GM18907 (cell line): ENCODE measurements at regions not wholly inside any gene's neighbourhood (a gene's known extent, or its start where the extent isn't known, plus 50 kb on each side); places are given as distances from the start of the nearest gene placed in this dataset.
A peak's percentile ranks its signal among the peaks of the same experiment; 100 is the strongest.

Source experiments
- ATAC-seq: cut with Tn5 transposase; IDR thresholded peaks from one replicate; pipeline ENCODE4 v1.9.1; 2021; ENCODE audit warnings: mild to moderate bottlenecking, moderate library complexity; ENCODE audit not compliant: unreplicated experiment

- ATAC-seq, result peak; percentile 65
These were observed 629.6 kb upstream of the FANCL start for GRCh38 chr2:58870704-58871103.

- ATAC-seq, result no peak
These were observed 625.8 kb upstream of the FANCL start for GRCh38 chr2:58866946-58867345.

GRCh38 chr2:58866527-58866926, 625.4 kb upstream of the FANCL start:
- ATAC-seq, result no peak

DNA sequence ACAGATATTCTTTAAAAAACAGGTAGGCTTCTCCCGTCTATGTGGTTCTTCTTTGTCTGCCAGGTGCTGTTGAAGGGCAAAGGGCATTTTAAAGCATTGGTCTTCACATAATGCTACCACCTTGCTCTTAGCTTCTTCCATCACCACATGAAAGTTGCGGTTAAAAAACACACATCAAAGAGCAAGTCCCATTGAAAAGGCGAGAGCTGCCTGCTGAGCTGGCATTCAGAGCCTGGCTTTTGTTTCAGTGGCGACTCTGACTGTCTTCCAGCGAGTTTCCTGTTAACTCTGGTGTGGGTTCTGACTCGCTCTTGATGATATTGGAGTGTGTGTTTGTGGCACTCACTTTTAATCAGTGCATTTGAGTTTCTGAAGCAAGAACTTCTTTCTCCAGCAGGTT, 624.9 kb upstream of the FANCL start:
- ATAC-seq, result no peak

DNA sequence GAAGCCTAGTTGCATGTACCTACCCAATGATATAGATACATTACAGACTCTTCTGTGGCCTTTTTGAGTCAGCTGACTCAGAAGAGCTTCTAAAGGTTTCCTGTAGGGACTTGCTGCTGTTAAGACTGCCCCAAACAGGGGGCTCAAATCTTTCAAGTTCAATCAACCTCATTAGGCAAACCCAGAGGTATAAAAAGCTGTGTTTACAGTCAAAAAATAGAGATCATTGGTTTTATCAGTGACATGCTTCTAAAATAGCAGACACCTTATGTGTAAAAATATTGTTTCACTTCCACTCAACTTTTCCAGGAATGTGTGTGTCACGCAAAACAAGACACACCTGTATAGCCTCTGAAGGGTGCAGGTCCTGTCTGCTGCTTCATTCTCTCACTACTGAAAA, 624.3 kb upstream of the FANCL start:
- ATAC-seq, result peak; percentile 41

DNA sequence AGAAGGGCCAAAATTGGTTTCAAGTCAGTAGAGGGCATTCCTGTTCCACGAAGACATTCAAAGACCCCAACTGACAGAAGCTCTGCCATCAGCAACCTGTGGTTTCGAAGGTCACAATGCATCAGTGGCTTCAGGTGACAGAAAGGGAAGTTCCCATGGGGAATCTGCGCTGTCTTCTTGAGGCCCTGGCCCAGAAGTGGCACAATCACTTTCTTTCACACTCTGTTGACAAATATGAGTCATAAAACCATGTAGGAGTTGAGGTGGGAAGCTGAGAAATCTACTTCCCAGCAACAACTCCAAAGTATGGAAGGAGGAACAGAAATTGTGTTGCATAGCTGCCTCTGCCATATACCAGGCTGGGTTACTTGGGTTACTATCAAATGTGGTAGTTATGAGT, 621.1 kb upstream of the FANCL start:
- peak; percentile 62 for ATAC-seq

DNA sequence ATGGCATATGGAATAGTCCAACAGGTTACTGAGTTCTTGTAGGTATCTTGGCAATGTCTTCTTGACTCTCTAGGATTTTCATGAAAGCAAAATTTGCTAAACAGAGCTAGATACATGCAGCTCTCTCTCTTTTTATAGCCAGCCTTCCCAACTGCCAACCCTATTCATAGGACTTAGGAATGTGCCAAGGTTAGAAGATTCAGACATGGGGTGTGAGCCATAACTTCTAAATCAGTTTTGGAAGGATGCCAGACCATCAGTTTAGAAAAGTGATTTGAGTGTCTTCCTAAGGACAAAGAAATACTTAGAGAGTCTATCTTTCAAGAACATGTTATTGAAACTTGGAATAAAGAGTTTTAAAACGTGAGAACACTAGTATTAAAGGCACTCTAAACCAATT, 619.5 kb upstream of the FANCL start:
- ATAC-seq, result no peak

DNA sequence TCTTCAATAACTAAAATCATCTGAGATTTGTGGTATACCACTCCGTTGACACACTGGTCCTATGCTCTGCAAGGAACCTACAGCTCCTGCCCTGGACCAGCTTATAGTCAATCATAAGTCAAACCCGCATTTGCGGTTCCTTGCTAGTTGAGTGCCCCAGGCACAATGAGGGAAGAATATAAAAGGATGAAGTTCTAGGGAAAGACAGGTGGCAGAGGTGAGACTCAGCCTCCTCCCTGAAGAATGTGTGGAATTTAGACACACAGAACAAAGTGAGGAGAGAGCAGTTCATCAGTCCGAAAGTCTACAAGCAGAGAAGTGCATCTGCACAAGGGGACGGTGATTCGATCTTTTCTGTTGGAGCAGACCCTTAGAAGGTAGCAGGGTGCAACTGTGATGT, 615.0 kb upstream of the FANCL start:
- no peak for ATAC-seq

GRCh38 chr2:58853420-58853819, 612.3 kb upstream of the FANCL start:
- no peak for ATAC-seq

GRCh38 chr2:58852905-58853304, 611.8 kb upstream of the FANCL start:
- ATAC-seq, result no peak

- no peak for ATAC-seq
These were observed 611.1 kb upstream of the FANCL start for GRCh38 chr2:58852243-58852642.

DNA sequence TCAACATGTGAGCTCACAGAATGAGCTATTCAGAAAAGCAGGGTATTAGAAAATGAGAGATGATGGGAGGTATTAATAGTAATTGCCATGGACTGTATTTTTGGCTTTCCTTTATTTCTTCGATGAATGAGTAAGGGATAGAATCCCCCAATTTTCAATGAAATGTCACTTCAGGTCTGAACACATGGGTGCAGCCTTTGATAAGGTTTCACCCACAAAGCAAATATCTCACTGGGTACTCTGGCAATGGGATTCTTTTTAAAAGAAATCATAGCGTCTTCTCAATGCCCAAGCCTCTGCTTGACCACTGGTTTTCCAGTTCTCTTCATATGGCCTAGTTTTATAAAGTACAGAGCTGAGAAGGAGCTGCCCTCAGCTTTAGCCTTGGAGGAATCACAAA, 610.5 kb upstream of the FANCL start:
- no peak for ATAC-seq

DNA sequence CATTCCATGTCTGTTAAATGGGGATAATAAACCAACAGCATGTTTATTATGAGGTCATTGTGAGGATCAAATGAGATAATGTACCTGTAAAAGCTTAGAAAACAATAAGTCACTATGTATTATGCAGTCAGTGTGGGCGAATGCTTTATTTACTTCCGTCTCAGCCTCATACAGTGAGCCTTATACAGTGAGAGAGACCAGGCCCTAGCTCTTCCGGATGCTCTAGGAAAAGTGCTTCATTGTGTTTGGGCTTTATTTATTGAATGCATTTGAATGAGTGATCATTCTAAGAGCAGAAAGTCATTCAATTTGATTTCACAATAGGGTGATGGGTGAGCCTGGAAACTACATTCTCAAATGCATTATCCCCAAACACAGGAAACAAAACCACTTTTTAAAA, 603.9 kb upstream of the FANCL start:
- ATAC-seq, result no peak

GRCh38 chr2:58842501-58843155, 601.5 kb upstream of the FANCL start:
- ATAC-seq, result no peak

GRCh38 chr2:58834404-58834803, 593.3 kb upstream of the FANCL start:
- no peak for ATAC-seq

GRCh38 chr2:58826795-58827194, 585.7 kb upstream of the FANCL start:
- ATAC-seq, result no peak

GRCh38 chr2:58812771-58813344, 571.7 kb upstream of the FANCL start:
- ATAC-seq, result no peak

DNA sequence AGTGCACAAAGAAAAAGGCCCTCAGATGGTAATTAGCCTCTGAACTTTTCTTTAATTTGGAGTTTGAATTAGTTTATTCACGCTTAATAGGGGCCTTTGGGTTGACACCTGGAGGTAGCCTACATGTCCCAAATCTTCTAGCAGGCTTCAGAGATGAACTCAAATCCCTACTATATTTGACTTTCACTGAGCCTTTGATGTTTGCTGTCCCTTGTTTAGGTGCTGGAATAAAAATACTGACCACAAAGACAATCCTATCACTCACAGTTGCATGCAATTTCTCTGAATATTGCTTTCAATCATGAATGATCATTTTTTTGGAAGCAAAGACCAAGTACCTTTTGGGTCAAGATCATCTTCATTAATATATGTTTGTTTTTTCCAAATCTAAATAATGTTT, 564.0 kb upstream of the FANCL start:
- ATAC-seq, result no peak

DNA sequence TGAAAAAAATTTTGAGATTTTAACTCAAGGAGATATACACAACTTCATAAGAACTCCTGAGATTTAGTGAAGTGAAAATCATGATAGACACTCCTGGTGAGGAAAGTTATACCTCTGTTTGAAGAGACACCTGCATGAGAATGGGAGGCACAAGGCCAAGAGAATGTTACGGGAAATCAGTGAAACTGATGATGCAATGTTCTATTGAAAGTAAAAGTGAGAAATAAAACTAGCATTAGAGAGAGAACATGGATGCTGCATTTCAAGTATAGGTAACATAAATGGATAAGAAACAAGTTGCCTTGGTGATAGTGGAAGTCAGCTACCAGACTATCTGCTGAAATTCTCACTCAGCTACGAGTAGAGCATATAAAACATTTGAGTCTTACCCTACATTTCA, 562.1 kb upstream of the FANCL start:
- ATAC-seq, result no peak

DNA sequence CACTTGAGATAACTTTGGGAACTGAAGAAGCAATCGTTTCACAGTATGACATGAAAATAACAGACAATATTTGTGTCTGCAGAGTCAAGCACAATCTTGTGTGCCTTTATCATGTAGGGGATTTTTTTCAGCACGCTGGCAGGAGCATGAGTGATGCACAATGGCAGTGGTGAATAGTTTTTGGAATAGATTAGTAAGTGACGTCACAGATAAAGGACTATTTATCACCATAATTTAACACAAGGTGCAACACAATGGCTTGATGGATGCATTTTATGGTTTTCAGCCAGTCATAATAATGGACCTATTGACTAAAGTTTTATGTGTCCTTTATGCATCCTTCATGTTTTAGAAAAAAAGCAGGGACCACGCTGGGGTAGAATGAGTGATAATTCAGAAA, 559.8 kb upstream of the FANCL start:
- ATAC-seq, result no peak

DNA sequence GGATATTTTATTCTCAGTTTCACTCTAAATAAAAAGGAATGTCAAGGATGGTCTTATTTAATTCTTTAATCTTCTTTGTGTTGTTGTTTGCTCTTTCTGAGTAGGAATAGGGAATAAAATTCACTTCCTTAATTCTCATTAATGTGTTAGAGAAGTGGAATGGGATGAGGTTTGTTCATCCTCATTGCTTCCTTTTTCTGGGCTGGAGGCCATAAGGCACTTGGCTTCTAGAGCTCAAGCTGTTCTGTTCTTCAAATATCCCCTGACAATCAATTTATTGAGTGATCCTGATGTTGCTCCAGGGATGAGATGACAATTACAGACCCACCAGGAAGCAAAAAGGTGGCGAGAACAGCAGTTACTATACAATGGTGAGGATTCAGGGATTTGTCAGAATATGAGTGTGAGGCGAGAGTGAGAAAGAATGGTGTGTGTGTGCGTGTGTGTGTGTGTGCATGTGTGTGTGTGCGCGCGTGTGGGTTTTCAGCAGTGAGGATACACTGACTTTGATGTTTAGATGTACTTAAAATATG, 557.6 kb upstream of the FANCL start:
- ATAC-seq, result no peak

- no peak for ATAC-seq
These were observed 555.2 kb upstream of the FANCL start for GRCh38 chr2:58796239-58796910.
